ENCODE measurements at regions not wholly inside any gene's neighbourhood (a gene's known extent, or its start where the extent isn't known, plus 50 kb on each side); places are given as distances from the start of the nearest gene placed in this dataset.
"Not testable (repeated sequence)": the region's sequence is repeated elsewhere in the genome, so short reads cannot be mapped to it uniquely, and the experiment has no call there.

- DNase-seq (ENCODE audit: low spot score), result not testable (repeated sequence)
These were observed 84.4 kb upstream of the SLC24A2 start for GRCh38 chr9:19873188-19873587.

- no peak for DNase-seq (ENCODE audit: low spot score)
These were observed 82.2 kb upstream of the SLC24A2 start for GRCh38 chr9:19870988-19871387.

GRCh38 chr9:19840953-19841352 is 52.1 kb upstream of the SLC24A2 start:
- no peak for DNase-seq (ENCODE audit: low spot score)
